Endothelial cell (in vitro differentiated cells): ENCODE measurements at regions not wholly inside any gene's neighbourhood (a gene's known extent, or its start where the extent isn't known, plus 50 kb on each side); places are given as distances from the start of the nearest gene placed in this dataset.
"Not testable (repeated sequence)": the region's sequence is repeated elsewhere in the genome, so short reads cannot be mapped to it uniquely, and the experiment has no call there.

Source experiments
- DNase-seq: peaks from one replicate; pipeline ENCODE4 v3.0.0; 2021; ENCODE audit warnings: low spot score
- H3K27ac Mint-ChIP-seq: one replicate; pipeline ENCODE4 v1.8.0; 2021; ENCODE audit warnings: mixed read lengths, inconsistent platforms; ENCODE audit not compliant: unreplicated experiment
- H3K27me3 Mint-ChIP-seq: one replicate; pipeline ENCODE4 v1.8.0; 2021; ENCODE audit warnings: mild to moderate bottlenecking, moderate library complexity, mixed read lengths, inconsistent platforms; ENCODE audit not compliant: unreplicated experiment
- H3K36me3 Mint-ChIP-seq: one replicate; pipeline ENCODE4 v1.8.0; 2021; ENCODE audit warnings: mild to moderate bottlenecking, low read depth, mixed read lengths, inconsistent platforms; ENCODE audit not compliant: unreplicated experiment
- H3K4me1 Mint-ChIP-seq: one replicate; pipeline ENCODE4 v1.8.0; 2021; ENCODE audit warnings: mild to moderate bottlenecking, mixed read lengths, inconsistent platforms; ENCODE audit not compliant: unreplicated experiment
- H3K4me3 Mint-ChIP-seq: one replicate; pipeline ENCODE4 v1.8.0; 2021; ENCODE audit warnings: mild to moderate bottlenecking, mixed read lengths, inconsistent platforms; ENCODE audit not compliant: unreplicated experiment
- H3K9me3 Mint-ChIP-seq: one replicate; pipeline ENCODE4 v1.8.0; 2021; ENCODE audit warnings: mixed read lengths, inconsistent platforms; ENCODE audit not compliant: unreplicated experiment
- TF ChIP-seq, protein P1 (sequence below): fragments of 200-600 bp; sonication (generic); IDR thresholded peaks from one replicate; pipeline ENCODE4 v1.5.0; 2021; ENCODE audit warnings: antibody characterized with exemption; ENCODE audit not compliant: unreplicated experiment

DNA sequence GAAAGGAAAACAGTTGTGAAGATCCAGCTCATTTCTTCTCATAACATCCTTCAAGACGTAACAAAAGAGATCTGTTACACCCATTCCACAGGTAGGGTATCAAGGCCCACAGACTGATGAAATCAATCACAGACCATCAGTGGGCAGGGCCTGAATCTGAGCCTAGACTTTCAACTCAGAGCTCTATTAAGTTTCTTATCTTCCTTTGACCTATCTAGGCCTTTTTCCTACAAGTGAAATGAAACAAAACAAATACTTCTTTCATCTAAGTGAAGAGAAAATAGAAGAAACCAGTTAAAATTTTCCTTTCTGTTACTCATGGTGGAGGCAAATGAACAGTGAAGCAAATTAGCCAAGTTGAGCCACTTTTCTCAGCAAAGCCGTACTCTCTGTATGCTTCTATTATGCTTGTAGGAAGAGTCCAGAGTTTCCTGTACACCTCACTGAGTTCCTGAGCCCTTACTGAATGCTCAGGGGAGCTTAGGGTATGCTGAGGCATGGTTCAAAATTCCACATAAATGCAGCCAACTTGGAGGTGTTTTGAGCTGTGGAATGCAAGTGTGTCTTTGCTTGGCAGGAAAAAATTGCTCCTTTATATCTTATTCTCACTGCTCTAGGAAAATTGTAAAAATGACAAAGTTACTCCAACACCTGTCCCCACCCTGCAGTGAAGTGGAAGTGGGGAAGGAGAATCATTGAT, 91.9 kb downstream of the FEM1C start:
- Mint-ChIP-seq H3K9me3 (no peaks in the 10 kb centered on the region), H3K36me3 (no peaks in the 10 kb centered on the region), H3K4me1 (no peaks in the 10 kb centered on the region), H3K4me3 (no peak overlapping the region), H3K27ac (no peak overlapping the region), H3K27me3 (peaks cover 3% of the 10 kb centered on the region)
- TF ChIP-seq, protein P1, sequence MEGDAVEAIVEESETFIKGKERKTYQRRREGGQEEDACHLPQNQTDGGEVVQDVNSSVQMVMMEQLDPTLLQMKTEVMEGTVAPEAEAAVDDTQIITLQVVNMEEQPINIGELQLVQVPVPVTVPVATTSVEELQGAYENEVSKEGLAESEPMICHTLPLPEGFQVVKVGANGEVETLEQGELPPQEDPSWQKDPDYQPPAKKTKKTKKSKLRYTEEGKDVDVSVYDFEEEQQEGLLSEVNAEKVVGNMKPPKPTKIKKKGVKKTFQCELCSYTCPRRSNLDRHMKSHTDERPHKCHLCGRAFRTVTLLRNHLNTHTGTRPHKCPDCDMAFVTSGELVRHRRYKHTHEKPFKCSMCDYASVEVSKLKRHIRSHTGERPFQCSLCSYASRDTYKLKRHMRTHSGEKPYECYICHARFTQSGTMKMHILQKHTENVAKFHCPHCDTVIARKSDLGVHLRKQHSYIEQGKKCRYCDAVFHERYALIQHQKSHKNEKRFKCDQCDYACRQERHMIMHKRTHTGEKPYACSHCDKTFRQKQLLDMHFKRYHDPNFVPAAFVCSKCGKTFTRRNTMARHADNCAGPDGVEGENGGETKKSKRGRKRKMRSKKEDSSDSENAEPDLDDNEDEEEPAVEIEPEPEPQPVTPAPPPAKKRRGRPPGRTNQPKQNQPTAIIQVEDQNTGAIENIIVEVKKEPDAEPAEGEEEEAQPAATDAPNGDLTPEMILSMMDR, result no peak
- DNase-seq, result no peak

DNA sequence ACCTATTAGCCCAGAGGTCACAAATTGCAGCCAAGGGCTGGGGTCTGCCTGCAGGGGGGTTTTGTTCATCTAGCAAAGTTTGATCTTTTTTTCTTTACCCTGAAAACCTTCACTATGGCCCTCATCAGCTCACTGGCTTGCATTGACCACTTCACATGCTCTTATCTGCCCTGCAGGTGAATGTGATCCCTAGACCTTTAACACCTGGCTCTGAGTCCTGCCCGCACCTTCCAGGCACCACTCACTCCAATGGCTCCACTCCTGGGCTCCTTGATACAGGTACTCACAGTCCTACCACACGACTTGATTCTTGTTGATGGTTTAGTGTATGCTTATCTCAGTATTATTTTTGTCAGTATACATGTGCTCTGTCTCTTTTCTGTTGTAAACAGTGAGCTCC, 92.5 kb downstream of the FEM1C start:
- H3K4me1 Mint-ChIP-seq, result no peaks in the 10 kb centered on the region
- H3K27ac Mint-ChIP-seq, result no peak overlapping the region
- H3K36me3 Mint-ChIP-seq, result no peaks in the 10 kb centered on the region
- no peak overlapping the region for H3K4me3 Mint-ChIP-seq
- no peaks in the 10 kb centered on the region for H3K9me3 Mint-ChIP-seq
- DNase-seq, result no peak
- TF ChIP-seq, protein P1, result no peak
- H3K27me3 Mint-ChIP-seq, result peaks cover 5% of the 10 kb centered on the region

DNA sequence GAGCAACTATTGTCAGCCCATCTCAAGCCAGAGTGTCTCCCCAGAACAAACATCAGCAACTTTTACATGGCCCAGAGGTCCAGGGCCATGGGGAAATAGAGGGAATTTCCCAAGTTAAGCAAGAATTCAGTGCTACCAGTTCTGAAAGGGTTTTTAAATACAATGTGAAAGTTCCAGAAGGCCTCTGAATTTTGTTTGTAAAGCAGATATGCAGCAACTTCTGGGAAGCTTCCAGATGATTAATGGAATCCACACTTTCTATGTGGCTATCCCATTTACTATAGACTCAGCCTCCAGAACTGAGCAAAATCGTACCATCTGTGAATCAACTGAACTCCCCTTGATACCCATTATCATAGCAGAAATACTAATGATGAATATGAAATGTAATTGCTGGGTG, 93.8 kb downstream of the FEM1C start:
- no peak for DNase-seq
- peaks cover 5% of the 10 kb centered on the region for H3K27me3 Mint-ChIP-seq
- TF ChIP-seq, protein P1, result no peak
- no peak overlapping the region for H3K4me3 Mint-ChIP-seq
- no peaks in the 10 kb centered on the region for H3K9me3 Mint-ChIP-seq
- no peak overlapping the region for H3K27ac Mint-ChIP-seq
- no peaks in the 10 kb centered on the region for H3K4me1 Mint-ChIP-seq
- no peaks in the 10 kb centered on the region for H3K36me3 Mint-ChIP-seq

DNA sequence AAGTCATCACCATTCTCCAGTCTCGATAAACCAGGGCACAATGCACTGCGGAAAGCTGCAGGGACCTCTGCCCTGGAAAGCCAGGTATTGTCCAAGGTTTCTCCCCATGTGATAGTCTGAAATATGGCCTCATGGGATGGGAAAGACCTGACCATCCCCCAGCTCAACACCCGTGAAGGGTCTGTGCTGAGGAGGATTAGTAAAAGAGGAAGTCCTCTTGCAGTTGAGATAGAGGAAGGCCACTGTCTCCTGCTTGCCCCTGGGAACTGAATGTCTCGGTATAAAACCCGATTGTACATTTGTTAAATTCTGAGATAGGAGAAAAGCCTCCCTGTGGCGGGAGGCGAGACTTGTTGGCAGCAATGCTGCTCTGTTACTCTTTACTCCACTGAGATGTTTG, 95.9 kb downstream of the FEM1C start:
- not testable (repeated sequence) for H3K27me3 Mint-ChIP-seq, H3K9me3 Mint-ChIP-seq, H3K36me3 Mint-ChIP-seq, H3K27ac Mint-ChIP-seq, H3K4me1 Mint-ChIP-seq, H3K4me3 Mint-ChIP-seq, DNase-seq

DNA sequence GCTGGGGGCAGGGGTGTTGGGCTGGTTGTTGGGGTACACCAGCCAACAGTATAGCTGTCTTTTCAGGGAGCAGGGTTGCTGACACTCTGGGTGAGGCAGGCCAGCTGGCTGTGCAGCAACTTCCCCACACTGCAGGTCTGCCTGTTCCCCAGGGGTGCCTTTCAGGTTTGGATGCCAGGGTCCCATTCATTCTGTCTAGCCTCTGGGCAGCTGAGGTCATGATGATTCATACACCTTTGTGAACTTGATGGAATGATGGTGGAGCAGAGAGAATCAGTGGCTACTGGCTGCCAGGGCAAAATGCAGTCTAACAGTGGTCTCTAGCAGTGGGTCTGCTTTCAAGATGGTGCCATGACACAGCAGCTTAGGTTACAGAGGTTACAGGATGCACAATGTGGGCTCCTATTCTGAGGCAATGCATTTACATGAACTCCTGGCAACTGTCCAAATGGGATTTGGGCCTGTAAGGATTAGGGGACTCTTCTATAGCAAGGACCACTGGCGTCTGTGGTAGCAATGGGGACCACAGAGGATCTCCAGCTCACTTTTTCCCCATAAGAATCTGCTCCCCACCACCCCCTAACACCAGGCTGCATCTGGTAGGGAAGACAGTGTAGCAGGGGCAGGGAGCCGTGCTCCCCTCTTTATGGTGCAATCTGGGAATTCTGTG, 103.7 kb downstream of the FEM1C start:
- Mint-ChIP-seq H3K4me3 (no peak overlapping the region), H3K36me3 (peaks cover 6% of the 10 kb centered on the region), H3K4me1 (no peaks in the 10 kb centered on the region), H3K9me3 (no peaks in the 10 kb centered on the region), H3K27ac (no peak overlapping the region), H3K27me3 (no peaks in the 10 kb centered on the region)
- no peak for DNase-seq
- TF ChIP-seq, protein P1, result no peak
